Prostate gland (tissue), 2 donors: ENCODE measurements at regions not wholly inside any gene's neighbourhood (a gene's known extent, or its start where the extent isn't known, plus 50 kb on each side); places are given as distances from the start of the nearest gene placed in this dataset.

Source experiments
- POLR2A ChIP-seq: fragments of 450-650 bp; IDR thresholded peaks from one replicate; pipeline ENCODE4 v1.6.1; 2016; ENCODE audit warnings: antibody characterized with exemption, mild to moderate bottlenecking
- TF ChIP-seq, protein P1 (sequence below), 4 experiments: fragments of 200-600 bp in 2 of 4; fragments of 450-650 bp in 2 of 4; sonication (generic) in 2 of 4; IDR thresholded peaks; 1 replicate in 3 of 4; 2 replicates in 1 of 4; pipeline ENCODE4 v1.5.1; 2016 to 2019; ENCODE audit warnings: antibody characterized with exemption in 4 of 4, mild to moderate bottlenecking in 2 of 4, moderate library complexity in 2 of 4

GRCh38 chr3:73222126-73222525 is 160.7 kb downstream of the EBLN2 start:
- TF ChIP-seq, protein P1, sequence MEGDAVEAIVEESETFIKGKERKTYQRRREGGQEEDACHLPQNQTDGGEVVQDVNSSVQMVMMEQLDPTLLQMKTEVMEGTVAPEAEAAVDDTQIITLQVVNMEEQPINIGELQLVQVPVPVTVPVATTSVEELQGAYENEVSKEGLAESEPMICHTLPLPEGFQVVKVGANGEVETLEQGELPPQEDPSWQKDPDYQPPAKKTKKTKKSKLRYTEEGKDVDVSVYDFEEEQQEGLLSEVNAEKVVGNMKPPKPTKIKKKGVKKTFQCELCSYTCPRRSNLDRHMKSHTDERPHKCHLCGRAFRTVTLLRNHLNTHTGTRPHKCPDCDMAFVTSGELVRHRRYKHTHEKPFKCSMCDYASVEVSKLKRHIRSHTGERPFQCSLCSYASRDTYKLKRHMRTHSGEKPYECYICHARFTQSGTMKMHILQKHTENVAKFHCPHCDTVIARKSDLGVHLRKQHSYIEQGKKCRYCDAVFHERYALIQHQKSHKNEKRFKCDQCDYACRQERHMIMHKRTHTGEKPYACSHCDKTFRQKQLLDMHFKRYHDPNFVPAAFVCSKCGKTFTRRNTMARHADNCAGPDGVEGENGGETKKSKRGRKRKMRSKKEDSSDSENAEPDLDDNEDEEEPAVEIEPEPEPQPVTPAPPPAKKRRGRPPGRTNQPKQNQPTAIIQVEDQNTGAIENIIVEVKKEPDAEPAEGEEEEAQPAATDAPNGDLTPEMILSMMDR (IDR thresholded peaks at IDR 0.05), result no peak
- no peak for TF ChIP-seq POLR2A
